Lower leg skin (tissue), 3 donors: ENCODE measurements at regions not wholly inside any gene's neighbourhood (a gene's known extent, or its start where the extent isn't known, plus 50 kb on each side); places are given as distances from the start of the nearest gene placed in this dataset.

Experiments
- CTCF ChIP-seq, 3 donors: fragments of 450-650 bp; IDR thresholded peaks; one replicate each; pipeline ENCODE4 v1.5.1; 2016; ENCODE audit warnings: antibody characterized with exemption in 3 of 3, mild to moderate bottlenecking in 3 of 3, moderate library complexity in 2 of 3
- POLR2A ChIP-seq, 2 donors: fragments of 450-650 bp; IDR thresholded peaks; one replicate each; pipeline ENCODE4 v1.6.1; 2016 to 2017; ENCODE audit warnings: antibody characterized with exemption in 2 of 2, mild to moderate bottlenecking in 1 of 2, moderate library complexity in 1 of 2

- TF ChIP-seq CTCF (IDR thresholded peaks at IDR 0.05) (no peak), POLR2A (IDR thresholded peaks at IDR 0.05) (no peak)
These were observed 1524.7 kb downstream of the GRIK2 start for GRCh38 chr6:102918161-102918560.
